GM23338 (cell line): ENCODE measurements at regions not wholly inside any gene's neighbourhood (a gene's known extent, or its start where the extent isn't known, plus 50 kb on each side); places are given as distances from the start of the nearest gene placed in this dataset.

Source experiments
- ATAC-seq: fragments of 200-7000 bp; cut with Tn5 transposase; 3 replicates; pipeline ENCODE4 v1.9.1; 2020
- DNase-seq: peaks from one replicate; pipeline ENCODE4 v3.0.0-alpha.2; 2015; ENCODE audit warnings: low spot score
- H2AFZ ChIP-seq: fragments of 200-600 bp; sonication (generic); 2 replicates; pipeline ENCODE4 v1.8.0; 2016; ENCODE audit warnings: antibody characterized with exemption, mild to moderate bottlenecking, moderate library complexity
- H3F3A ChIP-seq: fragments of 200-600 bp; sonication (generic); replicated peaks from 2 replicates; pipeline ENCODE4 v1.8.0; 2017; ENCODE audit warnings: antibody characterized with exemption, mixed run types, low read depth
- H3K27ac ChIP-seq: fragments of 200-600 bp; sonication (generic); 2 replicates; pipeline ENCODE4 v1.6.1; 2016; ENCODE audit warnings: low read depth
- H3K27me3 ChIP-seq: fragments of 200-600 bp; sonication (generic); 2 replicates; pipeline ENCODE4 v1.8.0; 2016; ENCODE audit warnings: mild to moderate bottlenecking, mixed run types, moderate library complexity; ENCODE audit not compliant: insufficient read depth
- H3K36me3 ChIP-seq: fragments of 200-600 bp; sonication (generic); 2 replicates; pipeline ENCODE4 v1.8.0; 2016; ENCODE audit warnings: mild to moderate bottlenecking; ENCODE audit not compliant: insufficient read depth
- H3K4me1 ChIP-seq: fragments of 200-600 bp; sonication (generic); 2 replicates; pipeline ENCODE4 v1.8.0; 2016; ENCODE audit warnings: mild to moderate bottlenecking, moderate library complexity; ENCODE audit not compliant: insufficient read depth
- H3K4me2 ChIP-seq: fragments of 200-600 bp; sonication (generic); 2 replicates; pipeline ENCODE4 v1.7.1; 2017; ENCODE audit warnings: mixed run types
- H3K4me3 ChIP-seq: fragments of 200-600 bp; sonication (generic); 2 replicates; pipeline ENCODE4 v1.6.1; 2016; ENCODE audit warnings: mixed run types
- H3K79me2 ChIP-seq: fragments of 200-600 bp; sonication (generic); replicated peaks from 2 replicates; pipeline ENCODE4 v1.8.0; 2017; ENCODE audit warnings: mild to moderate bottlenecking; ENCODE audit not compliant: insufficient read depth
- H3K9me2 ChIP-seq: fragments of 200-600 bp; sonication (generic); 2 replicates; pipeline ENCODE4 v1.8.0; 2017; ENCODE audit not compliant: insufficient read depth
- H4K20me1 ChIP-seq: fragments of 200-600 bp; sonication (generic); replicated peaks from 2 replicates; pipeline ENCODE4 v1.8.0; 2017; ENCODE audit warnings: mild to moderate bottlenecking; ENCODE audit not compliant: insufficient read depth
- H3K27ac Mint-ChIP-seq: 2 replicates; pipeline ENCODE4 v1.8.0; 2020; ENCODE audit warnings: inconsistent platforms, mild to moderate bottlenecking, moderate library complexity, mixed read lengths
- H3K27me3 Mint-ChIP-seq: 3 replicates; pipeline ENCODE4 v1.8.0; 2022; ENCODE audit warnings: low read depth, mild to moderate bottlenecking, moderate library complexity, mixed read lengths, inconsistent platforms; ENCODE audit not compliant: insufficient read depth, poor library complexity
- H3K36me3 Mint-ChIP-seq: 3 replicates; pipeline ENCODE4 v1.8.0; 2021; ENCODE audit warnings: low read depth, mild to moderate bottlenecking, inconsistent platforms, moderate library complexity, mixed read lengths
- H3K4me1 Mint-ChIP-seq: 3 replicates; pipeline ENCODE4 v1.8.0; 2020; ENCODE audit warnings: mild to moderate bottlenecking, inconsistent platforms, mixed read lengths
- H3K4me3 Mint-ChIP-seq: 3 replicates; pipeline ENCODE4 v1.8.0; 2021; ENCODE audit warnings: moderate library complexity, mild to moderate bottlenecking, inconsistent platforms, mixed read lengths
- H3K9me3 Mint-ChIP-seq: 3 replicates; pipeline ENCODE4 v1.8.0; 2020; ENCODE audit warnings: moderate library complexity, mild to moderate bottlenecking, inconsistent platforms, mixed read lengths
- CREB1 ChIP-seq: fragments of 250-450 bp; sonication (Bioruptor Pico); IDR thresholded peaks from 2 replicates; pipeline ENCODE4 v1.5.0; 2020; ENCODE audit warnings: low read depth, mild to moderate bottlenecking, moderate library complexity
- ETS1 ChIP-seq: IDR thresholded peaks from 2 replicates; pipeline ENCODE4 v1.6.1; 2016; ENCODE audit warnings: antibody characterized with exemption
- EZH2 ChIP-seq: fragments of 200-600 bp; sonication (generic); IDR thresholded peaks from one replicate; pipeline ENCODE4 v1.8.0; 2017; ENCODE audit warnings: antibody characterized with exemption, mild to moderate bottlenecking, low read depth; ENCODE audit not compliant: unreplicated experiment
- EZH2phosphoT487 ChIP-seq: fragments of 200-600 bp; sonication (generic); IDR thresholded peaks from one replicate; pipeline ENCODE4 v1.8.1; 2018; ENCODE audit warnings: antibody characterized with exemption; ENCODE audit not compliant: unreplicated experiment
- JUNB ChIP-seq: IDR thresholded peaks from one replicate; pipeline ENCODE4 v1.6.1; 2016; ENCODE audit warnings: antibody characterized with exemption; ENCODE audit not compliant: unreplicated experiment
- NANOG ChIP-seq: IDR thresholded peaks from 2 replicates; pipeline ENCODE4 v1.6.1; 2016; ENCODE audit warnings: antibody characterized with exemption, borderline replicate concordance
- POLR2AphosphoS5 ChIP-seq: IDR thresholded peaks from 2 replicates; pipeline ENCODE4 v1.6.1; 2016; ENCODE audit warnings: antibody characterized with exemption, low read depth
- REST ChIP-seq: IDR thresholded peaks from one replicate; pipeline ENCODE4 v1.6.1; 2018; ENCODE audit warnings: antibody characterized with exemption; ENCODE audit not compliant: unreplicated experiment
- STAT1 ChIP-seq: IDR thresholded peaks from one replicate; pipeline ENCODE4 v1.6.1; 2016; ENCODE audit warnings: antibody characterized with exemption; ENCODE audit not compliant: unreplicated experiment
- ZNF114 ChIP-seq: fragments of 250-450 bp; sonication (Bioruptor Pico); IDR thresholded peaks from 2 replicates; pipeline ENCODE4 v1.5.0; 2020; ENCODE audit warnings: mild to moderate bottlenecking, moderate library complexity
- ZNF331 ChIP-seq: fragments of 250-450 bp; sonication (Bioruptor Pico); IDR thresholded peaks from 2 replicates; pipeline ENCODE4 v1.5.0; 2020; ENCODE audit warnings: low read depth, mild to moderate bottlenecking, moderate library complexity
- ZNF462 ChIP-seq: fragments of 250-450 bp; sonication (Bioruptor Pico); IDR thresholded peaks from 2 replicates; pipeline ENCODE4 v1.5.0; 2020; ENCODE audit warnings: mild to moderate bottlenecking, moderate library complexity

- Histone ChIP-seq H3K79me2 (no peaks in the 10 kb centered on the region), H3K9me2 (no peaks in the 10 kb centered on the region), H3K27ac (no peak overlapping the region), H4K20me1 (no peaks in the 10 kb centered on the region), H3K4me1 (no peaks in the 10 kb centered on the region), H2AFZ (peak overlapping the region; percentile 87; the same call in 1 of the 2 replicates), H3F3A (no peaks in the 10 kb centered on the region), H3K4me3 (no peak overlapping the region), H3K36me3 (no peaks in the 10 kb centered on the region), H3K27me3 (no peaks in the 10 kb centered on the region), H3K4me2 (no peak overlapping the region)
- DNase-seq = no peak
- H3K4me3 Mint-ChIP-seq = no peak overlapping the region
- TF ChIP-seq EZH2phosphoT487 = no peak
- no peak for TF ChIP-seq CREB1 (CRISPR knock-in tag)
- no peak for TF ChIP-seq STAT1
- TF ChIP-seq ZNF331 (CRISPR knock-in tag) = no peak
- no peak for TF ChIP-seq JUNB
- TF ChIP-seq ZNF462 (CRISPR knock-in tag) = no peak
- no peak for TF ChIP-seq EZH2
- no peak for TF ChIP-seq ZNF114
- no peak for TF ChIP-seq REST
- TF ChIP-seq POLR2AphosphoS5 = no peak
- no peak for TF ChIP-seq ETS1
- no peak for TF ChIP-seq NANOG
- no peak overlapping the region for H3K27ac Mint-ChIP-seq
- H3K4me1 Mint-ChIP-seq = peaks cover 14% of the 10 kb centered on the region
- peaks cover 2% of the 10 kb centered on the region; the same call in 1 of the 3 replicates for H3K9me3 Mint-ChIP-seq
- H3K27me3 Mint-ChIP-seq = peaks cover 9% of the 10 kb centered on the region
- no peaks in the 10 kb centered on the region for H3K36me3 Mint-ChIP-seq
- no peak for ATAC-seq
These were observed 111.5 kb upstream of the BCL2L14 start for GRCh38 chr12:11959117-11959823.
